Fibroblast of pulmonary artery (primary cell): ENCODE measurements at regions not wholly inside any gene's neighbourhood (a gene's known extent, or its start where the extent isn't known, plus 50 kb on each side); places are given as distances from the start of the nearest gene placed in this dataset.

Experiments
- DNase-seq: peaks from one replicate; pipeline ENCODE4 v3.0.0-alpha.2; 2010; ENCODE audit warnings: low read depth
- H3K4me3 ChIP-seq: replicated peaks from 2 replicates; pipeline ENCODE4 v1.5.1; 2011; ENCODE audit warnings: low read depth, mild to moderate bottlenecking, control low read depth, low read length, moderate library complexity
- TF ChIP-seq, protein P1 (sequence below): IDR thresholded peaks from 2 replicates; pipeline ENCODE4 v1.5.1; 2011; ENCODE audit warnings: mild to moderate bottlenecking, control low read depth, low read length, inconsistent platforms; ENCODE audit errors: missing control alignments

DNA sequence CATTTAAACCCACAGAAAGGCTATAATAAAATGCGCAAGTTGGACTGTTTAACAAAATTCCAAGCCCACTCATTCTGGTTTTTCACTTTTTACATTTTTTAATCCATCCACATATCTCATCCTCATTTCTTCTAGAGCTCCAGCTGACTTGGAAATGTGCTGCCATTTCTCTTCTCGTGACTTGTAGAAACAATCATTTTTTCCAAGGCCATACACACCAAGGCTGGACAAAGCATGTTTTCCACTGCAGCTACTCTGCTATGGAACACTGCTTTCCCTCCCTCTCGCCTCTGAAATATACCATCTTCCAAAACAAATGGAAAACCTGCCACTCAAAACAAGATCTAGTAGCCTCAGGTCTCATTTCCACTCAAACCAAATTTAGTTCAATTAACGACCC lies 141.1 kb downstream of the ESM1 start:
- no peak for DNase-seq
- TF ChIP-seq, protein P1, sequence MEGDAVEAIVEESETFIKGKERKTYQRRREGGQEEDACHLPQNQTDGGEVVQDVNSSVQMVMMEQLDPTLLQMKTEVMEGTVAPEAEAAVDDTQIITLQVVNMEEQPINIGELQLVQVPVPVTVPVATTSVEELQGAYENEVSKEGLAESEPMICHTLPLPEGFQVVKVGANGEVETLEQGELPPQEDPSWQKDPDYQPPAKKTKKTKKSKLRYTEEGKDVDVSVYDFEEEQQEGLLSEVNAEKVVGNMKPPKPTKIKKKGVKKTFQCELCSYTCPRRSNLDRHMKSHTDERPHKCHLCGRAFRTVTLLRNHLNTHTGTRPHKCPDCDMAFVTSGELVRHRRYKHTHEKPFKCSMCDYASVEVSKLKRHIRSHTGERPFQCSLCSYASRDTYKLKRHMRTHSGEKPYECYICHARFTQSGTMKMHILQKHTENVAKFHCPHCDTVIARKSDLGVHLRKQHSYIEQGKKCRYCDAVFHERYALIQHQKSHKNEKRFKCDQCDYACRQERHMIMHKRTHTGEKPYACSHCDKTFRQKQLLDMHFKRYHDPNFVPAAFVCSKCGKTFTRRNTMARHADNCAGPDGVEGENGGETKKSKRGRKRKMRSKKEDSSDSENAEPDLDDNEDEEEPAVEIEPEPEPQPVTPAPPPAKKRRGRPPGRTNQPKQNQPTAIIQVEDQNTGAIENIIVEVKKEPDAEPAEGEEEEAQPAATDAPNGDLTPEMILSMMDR = no peak
- H3K4me3 ChIP-seq = no peak overlapping the region

DNA sequence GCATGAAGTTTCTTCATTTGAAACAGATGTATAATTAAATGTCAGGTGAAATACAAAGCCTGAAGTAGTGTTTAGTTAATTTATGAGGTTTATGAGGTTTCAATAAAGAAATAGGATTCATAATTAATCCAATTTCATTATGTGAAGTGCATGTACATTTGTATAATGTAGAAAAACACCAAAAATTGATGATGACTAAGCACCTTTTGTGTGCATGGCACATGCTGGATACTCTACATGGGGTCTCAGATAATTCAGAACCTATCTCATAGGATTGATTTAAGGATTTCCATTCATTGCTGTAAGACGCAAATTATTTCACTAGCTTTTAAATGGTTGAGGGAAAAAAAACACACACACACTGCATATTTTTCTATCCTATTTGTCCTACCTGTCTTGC lies 143.9 kb downstream of the ESM1 start:
- no peak for DNase-seq
- TF ChIP-seq, protein P1 = no peak
- H3K4me3 ChIP-seq = no peak overlapping the region

DNA sequence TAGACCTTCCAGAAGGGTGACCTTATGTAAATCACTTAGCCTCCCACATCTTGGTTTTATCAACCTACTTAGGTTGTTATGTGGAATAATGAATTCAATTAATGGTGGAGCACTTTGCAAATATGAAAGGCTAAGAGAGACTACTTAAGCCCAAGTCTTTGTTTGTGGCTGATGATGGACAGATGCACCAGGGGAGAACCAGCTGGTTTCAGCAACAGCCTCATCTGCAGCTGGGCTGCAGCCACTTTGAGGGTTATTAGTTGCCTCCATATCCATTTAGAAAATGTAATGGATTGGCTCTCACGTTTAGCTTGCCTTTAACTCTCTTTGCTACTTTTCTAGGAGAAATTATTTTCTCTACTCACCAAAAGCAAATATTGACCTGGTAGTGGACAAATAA lies 146.6 kb downstream of the ESM1 start:
- TF ChIP-seq, protein P1 = no peak
- no peak overlapping the region for H3K4me3 ChIP-seq
- DNase-seq = no peak

- DNase-seq = no peak
- TF ChIP-seq, protein P1 = no peak
- H3K4me3 ChIP-seq = no peak overlapping the region
These were observed 147.4 kb downstream of the ESM1 start for GRCh38 chr5:54837981-54838380.

- TF ChIP-seq, protein P1 = no peak
- H3K4me3 ChIP-seq = no peak overlapping the region
- DNase-seq = peak; percentile 69
These were observed 148.3 kb downstream of the ESM1 start for GRCh38 chr5:54837093-54837492.

- peak; percentile 60 for DNase-seq
- TF ChIP-seq, protein P1 = no peak
- H3K4me3 ChIP-seq = no peak overlapping the region
These were observed 149.7 kb downstream of the ESM1 start for GRCh38 chr5:54835647-54836046.

DNA sequence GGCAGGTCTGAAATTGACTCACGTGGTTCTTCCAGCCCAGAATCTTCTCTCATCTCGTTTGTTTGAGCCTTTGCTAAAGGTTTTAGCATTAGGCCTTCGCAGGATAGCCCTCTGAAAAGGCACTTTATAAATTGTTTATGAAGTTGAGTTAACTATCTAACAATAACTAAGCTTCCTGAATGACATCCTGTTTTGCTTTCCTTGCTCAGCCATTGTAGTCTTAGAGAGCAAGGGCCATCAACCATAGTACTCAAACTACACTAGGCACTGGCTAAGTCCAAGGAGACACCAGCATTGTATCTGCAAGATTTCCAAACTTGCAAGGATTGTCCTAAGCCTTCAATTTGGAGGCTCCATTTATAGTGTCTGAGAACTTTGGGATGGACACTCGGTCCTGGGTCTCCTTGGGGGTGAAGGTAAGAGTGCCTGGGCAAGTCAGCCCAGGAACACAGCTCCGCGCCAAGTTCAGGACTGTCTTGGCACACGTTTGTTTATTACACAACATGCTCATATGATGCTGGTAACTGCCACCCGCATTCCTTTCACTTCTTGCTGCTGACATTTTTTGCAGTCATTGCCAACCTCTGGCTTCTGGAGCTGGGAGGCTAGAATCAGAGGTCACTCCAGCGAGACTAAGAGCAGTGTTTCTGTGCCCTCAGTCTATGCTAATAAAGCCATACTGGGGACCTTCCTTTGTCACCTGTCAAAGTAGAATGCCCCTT lies 151.1 kb downstream of the ESM1 start:
- no peak overlapping the region for H3K4me3 ChIP-seq
- TF ChIP-seq, protein P1 = no peak
- peak; percentile 33 for DNase-seq
